Tibial nerve (tissue), 4 donors: ENCODE measurements at regions not wholly inside any gene's neighbourhood (a gene's known extent, or its start where the extent isn't known, plus 50 kb on each side); places are given as distances from the start of the nearest gene placed in this dataset.

Experiments used
- CTCF ChIP-seq, 5 experiments: fragments of 200-600 bp in 3 of 5; fragments of 450-650 bp in 2 of 5; sonication (generic) in 3 of 5; IDR thresholded peaks; one replicate each; pipeline ENCODE4 v1.5.1; 2016 to 2019; ENCODE audit warnings: antibody characterized with exemption in 5 of 5, mild to moderate bottlenecking in 3 of 5, moderate library complexity in 2 of 5
- EP300 ChIP-seq, 2 donors: sonication (generic); formaldehyde crosslinking; IDR thresholded peaks; one replicate each; pipeline ENCODE4 v1.6.1; 2017; ENCODE audit warnings: antibody characterized with exemption in 2 of 2, mild to moderate bottlenecking in 1 of 2
- POLR2A ChIP-seq, 2 donors: fragments of 450-650 bp; IDR thresholded peaks; one replicate each; pipeline ENCODE4 v1.6.1; 2017; ENCODE audit warnings: antibody characterized with exemption in 2 of 2, mild to moderate bottlenecking in 2 of 2, moderate library complexity in 2 of 2

GRCh38 chr13:111644750-111645149 is 324.3 kb downstream of the TEX29 start:
- TF ChIP-seq CTCF (IDR thresholded peaks at IDR 0.05) = no peak
- TF ChIP-seq EP300 (IDR thresholded peaks at IDR 0.05) = no peak
- TF ChIP-seq POLR2A (IDR thresholded peaks at IDR 0.05) = no peak
